ES-I3 (cell line): ENCODE measurements at regions not wholly inside any gene's neighbourhood (a gene's known extent, or its start where the extent isn't known, plus 50 kb on each side); places are given as distances from the start of the nearest gene placed in this dataset.

ENCODE experiments used
- H3K36me3 ChIP-seq: 2 replicates; pipeline ENCODE4 v1.6.1; 2013; ENCODE audit warnings: mild to moderate bottlenecking, low read length, control low read depth, moderate library complexity; ENCODE audit not compliant: insufficient read depth
- H3K4me1 ChIP-seq: 2 replicates; pipeline ENCODE4 v1.6.1; 2013; ENCODE audit warnings: mild to moderate bottlenecking, control low read depth, low read length; ENCODE audit not compliant: insufficient read depth
- H3K9ac ChIP-seq: 2 replicates; pipeline ENCODE4 v1.6.1; 2013; ENCODE audit warnings: low read depth, mild to moderate bottlenecking, low read length, moderate library complexity
- H3K9me3 ChIP-seq: 2 replicates; pipeline ENCODE4 v1.6.1; 2013; ENCODE audit warnings: mild to moderate bottlenecking, low read length, moderate library complexity; ENCODE audit not compliant: control insufficient read depth, insufficient read depth

- Histone ChIP-seq H3K9me3 (no peaks in the 10 kb centered on the region), H3K9ac (no peak overlapping the region), H3K4me1 (no peaks in the 10 kb centered on the region), H3K36me3 (no peaks in the 10 kb centered on the region)
These were observed 603.9 kb downstream of the AMY1C start for GRCh38 chr1:104353580-104353979.

- H3K36me3 ChIP-seq: no peaks in the 10 kb centered on the region
- H3K9me3 ChIP-seq: no peaks in the 10 kb centered on the region
- no peak overlapping the region for H3K9ac ChIP-seq
- H3K4me1 ChIP-seq: no peaks in the 10 kb centered on the region
These were observed 608.4 kb downstream of the AMY1C start for GRCh38 chr1:104358086-104358485.

- no peak overlapping the region for H3K9ac ChIP-seq
- no peaks in the 10 kb centered on the region for H3K4me1 ChIP-seq
- no peaks in the 10 kb centered on the region for H3K36me3 ChIP-seq
- H3K9me3 ChIP-seq: no peaks in the 10 kb centered on the region
These were observed 608.9 kb downstream of the AMY1C start for GRCh38 chr1:104358621-104359020.

GRCh38 chr1:104378414-104378813 is 628.7 kb downstream of the AMY1C start:
- no peaks in the 10 kb centered on the region; the same call in 1 of the 2 replicates for H3K9me3 ChIP-seq
- no peaks in the 10 kb centered on the region for H3K36me3 ChIP-seq
- no peaks in the 10 kb centered on the region for H3K4me1 ChIP-seq
- no peak overlapping the region for H3K9ac ChIP-seq

GRCh38 chr1:104380003-104380402 is 630.3 kb downstream of the AMY1C start:
- Histone ChIP-seq H3K9ac (no peak overlapping the region), H3K9me3 (no peaks in the 10 kb centered on the region; the same call in 1 of the 2 replicates), H3K36me3 (no peaks in the 10 kb centered on the region), H3K4me1 (no peaks in the 10 kb centered on the region)

GRCh38 chr1:104387716-104388508 is 638.2 kb downstream of the AMY1C start:
- no peaks in the 10 kb centered on the region for H3K9me3 ChIP-seq
- H3K36me3 ChIP-seq: no peaks in the 10 kb centered on the region
- no peak overlapping the region for H3K9ac ChIP-seq

GRCh38 chr1:104392552-104392951 is 642.9 kb downstream of the AMY1C start:
- no peaks in the 10 kb centered on the region for H3K4me1 ChIP-seq
- no peaks in the 10 kb centered on the region for H3K9me3 ChIP-seq
- no peak overlapping the region for H3K9ac ChIP-seq
- H3K36me3 ChIP-seq: no peaks in the 10 kb centered on the region

More at GRCh38 chr1:104387716-104388508, 638.2 kb downstream of the AMY1C start:
- no peaks in the 10 kb centered on the region for H3K4me1 ChIP-seq

- H3K9ac ChIP-seq: no peak overlapping the region
- no peaks in the 10 kb centered on the region for H3K9me3 ChIP-seq
- no peaks in the 10 kb centered on the region for H3K4me1 ChIP-seq
- no peaks in the 10 kb centered on the region for H3K36me3 ChIP-seq
These were observed 652.5 kb downstream of the AMY1C start for GRCh38 chr1:104402178-104402577.

GRCh38 chr1:104403883-104404282 is 654.2 kb downstream of the AMY1C start:
- Histone ChIP-seq H3K36me3 (no peaks in the 10 kb centered on the region), H3K9ac (no peak overlapping the region), H3K4me1 (no peaks in the 10 kb centered on the region), H3K9me3 (no peaks in the 10 kb centered on the region)

GRCh38 chr1:104406728-104407127 is 657.0 kb downstream of the AMY1C start:
- H3K9me3 ChIP-seq: no peaks in the 10 kb centered on the region
- H3K4me1 ChIP-seq: no peaks in the 10 kb centered on the region
- no peaks in the 10 kb centered on the region for H3K36me3 ChIP-seq
- H3K9ac ChIP-seq: no peak overlapping the region

- no peaks in the 10 kb centered on the region for H3K4me1 ChIP-seq
- H3K9ac ChIP-seq: no peak overlapping the region
- H3K36me3 ChIP-seq: no peaks in the 10 kb centered on the region
- H3K9me3 ChIP-seq: no peaks in the 10 kb centered on the region
These were observed 658.6 kb downstream of the AMY1C start for GRCh38 chr1:104408268-104408667.

- H3K9ac ChIP-seq: no peak overlapping the region
- no peaks in the 10 kb centered on the region for H3K4me1 ChIP-seq
- no peaks in the 10 kb centered on the region for H3K9me3 ChIP-seq
- no peaks in the 10 kb centered on the region for H3K36me3 ChIP-seq
These were observed 685.6 kb downstream of the AMY1C start for GRCh38 chr1:104435255-104435654.

- no peaks in the 10 kb centered on the region for H3K4me1 ChIP-seq
- H3K9me3 ChIP-seq: no peaks in the 10 kb centered on the region
- H3K9ac ChIP-seq: no peak overlapping the region
- H3K36me3 ChIP-seq: no peaks in the 10 kb centered on the region
These were observed 690.3 kb downstream of the AMY1C start for GRCh38 chr1:104440011-104440410.

GRCh38 chr1:104456724-104457123 is 707.0 kb downstream of the AMY1C start:
- Histone ChIP-seq H3K4me1 (no peaks in the 10 kb centered on the region), H3K9me3 (no peaks in the 10 kb centered on the region), H3K36me3 (no peaks in the 10 kb centered on the region), H3K9ac (no peak overlapping the region)

- no peaks in the 10 kb centered on the region for H3K4me1 ChIP-seq
- H3K9ac ChIP-seq: no peak overlapping the region
- H3K36me3 ChIP-seq: no peaks in the 10 kb centered on the region
- H3K9me3 ChIP-seq: no peaks in the 10 kb centered on the region
These were observed 710.2 kb downstream of the AMY1C start for GRCh38 chr1:104459886-104460285.
